CD14-positive monocyte (primary cell): ENCODE measurements at regions not wholly inside any gene's neighbourhood (a gene's known extent, or its start where the extent isn't known, plus 50 kb on each side); places are given as distances from the start of the nearest gene placed in this dataset.

ENCODE experiments used
- DNase-seq, 3 donors: peaks; one replicate each; pipeline ENCODE4 v3.0.0-alpha.2; 2011 to 2022
- H2AFZ ChIP-seq: 2 replicates; pipeline ENCODE4 v1.6.0; 2012; ENCODE audit warnings: mild to moderate bottlenecking, low read depth, low read length, inconsistent platforms; ENCODE audit not compliant: insufficient read depth, poor library complexity, severe bottlenecking
- H3K27ac ChIP-seq, 2 donors: 1 replicate in 1 of 2; 2 replicates in 1 of 2; pipeline ENCODE4 v1.5.1; 2012 to 2013; ENCODE audit warnings: low read length in 2 of 2, control low read depth in 1 of 2, inconsistent platforms in 1 of 2, low read depth in 1 of 2, mild to moderate bottlenecking in 1 of 2
- H3K27me3 ChIP-seq, 2 donors: one replicate each; pipeline versions ENCODE4 v1.6.0 to v1.6.1; 2011 to 2013; ENCODE audit warnings: low read length in 2 of 2; ENCODE audit not compliant: control insufficient read depth in 2 of 2, insufficient read depth in 2 of 2
- H3K36me3 ChIP-seq, 2 donors: replicated peaks in 1 of 2; 1 replicate in 1 of 2; 2 replicates in 1 of 2; pipeline versions ENCODE4 v1.5.1 to v1.6.1; 2012 to 2013; ENCODE audit warnings: low read length in 2 of 2, control low read depth in 1 of 2, inconsistent platforms in 1 of 2, mild to moderate bottlenecking in 1 of 2; ENCODE audit not compliant: insufficient read depth in 2 of 2, control insufficient read depth in 1 of 2
- H3K4me1 ChIP-seq, 2 donors: 1 replicate in 1 of 2; 2 replicates in 1 of 2; pipeline versions ENCODE4 v1.5.1 to v1.6.1; 2012 to 2013; ENCODE audit warnings: low read length in 2 of 2, control low read depth in 1 of 2, inconsistent platforms in 1 of 2, mild to moderate bottlenecking in 1 of 2, moderate library complexity in 1 of 2; ENCODE audit not compliant: insufficient read depth in 2 of 2, control insufficient read depth in 1 of 2
- H3K4me2 ChIP-seq: replicated peaks from 2 replicates; pipeline ENCODE3; 2012; ENCODE audit warnings: low read length, moderate library complexity, mild to moderate bottlenecking; ENCODE audit not compliant: poor library complexity, severe bottlenecking; ENCODE audit errors: extremely low read depth
- H3K4me3 ChIP-seq, 3 experiments: fragments of 200-600 bp in 1 of 3; sonication (generic) in 1 of 3; replicated peaks in 1 of 3; 1 replicate in 2 of 3; 2 replicates in 1 of 3; pipeline ENCODE4 v1.5.1; 2011 to 2013; ENCODE audit warnings: low read length in 3 of 3, mild to moderate bottlenecking in 3 of 3, control low read depth in 2 of 3, low read depth in 2 of 3, inconsistent platforms in 1 of 3, moderate library complexity in 1 of 3
- H3K79me2 ChIP-seq: 2 replicates; pipeline ENCODE4 v1.6.0; 2012; ENCODE audit warnings: mild to moderate bottlenecking, control low read depth, inconsistent platforms, low read length, moderate library complexity; ENCODE audit not compliant: insufficient read depth
- H3K9ac ChIP-seq: 2 replicates; pipeline ENCODE4 v1.6.0; 2017; ENCODE audit warnings: low read length, mild to moderate bottlenecking; ENCODE audit not compliant: insufficient read depth, poor library complexity, severe bottlenecking
- H3K9me3 ChIP-seq, 2 donors: replicated peaks in 1 of 2; 1 replicate in 1 of 2; 2 replicates in 1 of 2; pipeline versions ENCODE4 v1.5.1 to v1.6.1; 2012 to 2013; ENCODE audit warnings: low read length in 2 of 2, control low read depth in 1 of 2; ENCODE audit not compliant: control insufficient read depth in 1 of 2, insufficient read depth in 1 of 2
- H4K20me1 ChIP-seq: 2 replicates; pipeline ENCODE4 v1.6.0; 2012; ENCODE audit warnings: mild to moderate bottlenecking, low read length, control low read depth, moderate library complexity; ENCODE audit not compliant: insufficient read depth
- H3K27ac Mint-ChIP-seq, 7 donors: one replicate each; pipeline ENCODE4 v1.8.0; 2020; ENCODE audit warnings: mild to moderate bottlenecking in 7 of 7, mixed read lengths in 7 of 7, moderate library complexity in 6 of 7, inconsistent platforms in 2 of 7
- H3K27me3 Mint-ChIP-seq, 3 donors: one replicate each; pipeline ENCODE4 v1.8.0; 2021 to 2022; ENCODE audit warnings: low read depth in 3 of 3, mild to moderate bottlenecking in 3 of 3, mixed read lengths in 3 of 3, moderate library complexity in 3 of 3, inconsistent platforms in 1 of 3
- H3K36me3 Mint-ChIP-seq, 2 donors: one replicate each; pipeline ENCODE4 v1.8.0; 2020; ENCODE audit warnings: mixed read lengths in 2 of 2, inconsistent platforms in 1 of 2, mild to moderate bottlenecking in 1 of 2
- H3K4me1 Mint-ChIP-seq: one replicate; pipeline ENCODE4 v1.8.0; 2020; ENCODE audit warnings: mild to moderate bottlenecking, mixed read lengths
- H3K4me3 Mint-ChIP-seq, 2 donors: one replicate each; pipeline ENCODE4 v1.8.0; 2020; ENCODE audit warnings: mild to moderate bottlenecking in 2 of 2, mixed read lengths in 2 of 2, moderate library complexity in 1 of 2
- H3K9me3 Mint-ChIP-seq, 7 donors: one replicate each; pipeline ENCODE4 v1.8.0; 2020 to 2022; ENCODE audit warnings: mixed read lengths in 7 of 7, mild to moderate bottlenecking in 6 of 7, moderate library complexity in 6 of 7, inconsistent platforms in 2 of 7
- CTCF ChIP-seq: fragments of 200-600 bp; IDR thresholded peaks from one replicate; pipeline ENCODE4 v1.8.0; 2022; ENCODE audit warnings: antibody characterized with exemption, mild to moderate bottlenecking
- WGBS: methylation state at CpG from one replicate; pipeline ENCODE4 v1.1.5; 2013; ENCODE audit warnings: missing lambda C conversion rate; ENCODE audit not compliant: insufficient coverage; 5-methylcytosine and 5-hydroxymethylcytosine counted together
- intact Hi-C, 2 donors: fragments of 100-400 bp; cut with micrococcal nuclease; formaldehyde crosslinking; loops; one replicate each; pipeline versions ENCODE4 v1.15.0 to v1.15.1; 2023

GRCh38 chr4:124565371-124565770 is 147.2 kb downstream of the ANKRD50 start:
- no peak overlapping the region for H3K4me2 ChIP-seq
- Mint-ChIP-seq H3K4me1 (no peaks in the 10 kb centered on the region), H3K9me3 (peaks cover 2 to 9% (median 5%) of the 10 kb centered on the region in 7 donors), H3K27me3 (no peaks in the 10 kb centered on the region), H3K27ac (no peak overlapping the region), H3K36me3 (no peaks in the 10 kb centered on the region), H3K4me3 (no peak overlapping the region)
- H3K27ac ChIP-seq = no peak overlapping the region
- DNase-seq = no peak
- WGBS = 71% methylated on average over 4 of the region's 4 CpGs
- no peak overlapping the region for H3K9ac ChIP-seq
- H2AFZ ChIP-seq = no peak overlapping the region
- no peak for TF ChIP-seq CTCF
- peaks cover 0 to 5% of the 10 kb centered on the region in 2 donors for H3K9me3 ChIP-seq
- H3K36me3 ChIP-seq = no peaks in the 10 kb centered on the region
- H3K4me1 ChIP-seq = no peaks in the 10 kb centered on the region
- no peaks in the 10 kb centered on the region for H3K27me3 ChIP-seq
- no peaks in the 10 kb centered on the region for H3K79me2 ChIP-seq
- H4K20me1 ChIP-seq = no peaks in the 10 kb centered on the region
- intact Hi-C loops = no loop called here
- no peak overlapping the region for H3K4me3 ChIP-seq

GRCh38 chr4:124566030-124566429 is 146.5 kb downstream of the ANKRD50 start:
- no peak for TF ChIP-seq CTCF
- Histone ChIP-seq H3K9ac (no peak overlapping the region), H3K4me2 (no peak overlapping the region), H3K9me3 (peaks cover 0 to 1% of the 10 kb centered on the region in 2 donors), H3K36me3 (no peaks in the 10 kb centered on the region), H3K27ac (no peak overlapping the region), H4K20me1 (no peaks in the 10 kb centered on the region), H2AFZ (no peak overlapping the region), H3K27me3 (no peaks in the 10 kb centered on the region), H3K4me1 (no peaks in the 10 kb centered on the region), H3K4me3 (no peak overlapping the region), H3K79me2 (no peaks in the 10 kb centered on the region)
- H3K4me1 Mint-ChIP-seq = no peaks in the 10 kb centered on the region
- no peak for DNase-seq
- no CpG with 5 or more reads among the region's 2 CpGs for WGBS
- peaks cover 2 to 9% (median 5%) of the 10 kb centered on the region in 7 donors for H3K9me3 Mint-ChIP-seq
- H3K4me3 Mint-ChIP-seq = no peak overlapping the region
- intact Hi-C loops = no loop called here
- H3K27me3 Mint-ChIP-seq = no peaks in the 10 kb centered on the region
- no peaks in the 10 kb centered on the region for H3K36me3 Mint-ChIP-seq
- no peak overlapping the region for H3K27ac Mint-ChIP-seq
